ENCODE measurements at regions not wholly inside any gene's neighbourhood (a gene's known extent, or its start where the extent isn't known, plus 50 kb on each side); places are given as distances from the start of the nearest gene placed in this dataset.
"Not testable (repeated sequence)": the region's sequence is repeated elsewhere in the genome, so short reads cannot be mapped to it uniquely, and the experiment has no call there.

DNA sequence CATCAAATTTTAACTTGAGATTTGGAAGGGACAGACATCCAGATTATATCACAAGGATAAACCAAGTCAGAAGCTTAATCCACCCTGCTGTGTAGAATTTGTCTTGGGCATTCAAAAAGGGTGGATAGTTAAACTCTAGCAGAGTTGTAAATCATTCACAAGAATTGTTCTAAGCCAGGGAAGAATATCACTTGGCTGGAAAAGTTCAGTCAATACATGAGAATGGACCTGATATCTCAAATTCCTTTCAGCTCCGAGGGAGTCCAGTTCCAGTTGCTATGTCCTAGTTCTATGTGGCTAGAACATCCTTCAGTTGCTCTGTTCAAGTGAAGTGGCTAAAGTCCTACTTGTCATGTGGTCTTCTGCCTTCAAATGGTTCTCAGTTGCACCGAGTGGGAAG, 351.8 kb upstream of the JARID2 start:
- in situ Hi-C loops (cut with HindIII; ENCODE audit: low pct_unique_long_range_greater_than_20kb, low sequenced_read_pairs): no loop called here
- intact Hi-C loops (cut with micrococcal nuclease; ENCODE audit: unreplicated experiment): no loop called here
- Histone ChIP-seq H3K27ac (ENCODE audit: low read length) (no peak overlapping the region), H3K4me3 (ENCODE audit: low read depth in 2 of 2, low read length in 2 of 2) (no peak overlapping the region), H3K9me3 (ENCODE audit: control insufficient read depth, insufficient read depth, low read depth, low read length) (no peaks in the 10 kb centered on the region), H3K36me3 (ENCODE audit: control insufficient read depth, insufficient read depth, low read length) (no peaks in the 10 kb centered on the region), H3K27me3 (ENCODE audit: control insufficient read depth, insufficient read depth, low read length) (no peaks in the 10 kb centered on the region), H3K4me1 (ENCODE audit: control insufficient read depth, insufficient read depth, low read length) (no peaks in the 10 kb centered on the region)
- ChIA-PET POLR2A (interaction anchor here (0.5 kb wide), 1 partner anchor 86 kb away, joined by 3 read pairs; no protein-coding TSS in a partner anchor), CTCF (no interaction called here)
- no peak for ATAC-seq
- no peak for TF ChIP-seq POLR2AphosphoS5 (IDR thresholded peaks at IDR 0.05; ENCODE audit: low read depth, low read length)
- TF ChIP-seq SIN3A (IDR thresholded peaks at IDR 0.05; ENCODE audit: borderline replicate concordance, insufficient read depth, low read depth, low read length): no peak
- TF ChIP-seq, protein P1, sequence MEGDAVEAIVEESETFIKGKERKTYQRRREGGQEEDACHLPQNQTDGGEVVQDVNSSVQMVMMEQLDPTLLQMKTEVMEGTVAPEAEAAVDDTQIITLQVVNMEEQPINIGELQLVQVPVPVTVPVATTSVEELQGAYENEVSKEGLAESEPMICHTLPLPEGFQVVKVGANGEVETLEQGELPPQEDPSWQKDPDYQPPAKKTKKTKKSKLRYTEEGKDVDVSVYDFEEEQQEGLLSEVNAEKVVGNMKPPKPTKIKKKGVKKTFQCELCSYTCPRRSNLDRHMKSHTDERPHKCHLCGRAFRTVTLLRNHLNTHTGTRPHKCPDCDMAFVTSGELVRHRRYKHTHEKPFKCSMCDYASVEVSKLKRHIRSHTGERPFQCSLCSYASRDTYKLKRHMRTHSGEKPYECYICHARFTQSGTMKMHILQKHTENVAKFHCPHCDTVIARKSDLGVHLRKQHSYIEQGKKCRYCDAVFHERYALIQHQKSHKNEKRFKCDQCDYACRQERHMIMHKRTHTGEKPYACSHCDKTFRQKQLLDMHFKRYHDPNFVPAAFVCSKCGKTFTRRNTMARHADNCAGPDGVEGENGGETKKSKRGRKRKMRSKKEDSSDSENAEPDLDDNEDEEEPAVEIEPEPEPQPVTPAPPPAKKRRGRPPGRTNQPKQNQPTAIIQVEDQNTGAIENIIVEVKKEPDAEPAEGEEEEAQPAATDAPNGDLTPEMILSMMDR (IDR thresholded peaks at IDR 0.05): no peak
- TF ChIP-seq, protein P2, sequence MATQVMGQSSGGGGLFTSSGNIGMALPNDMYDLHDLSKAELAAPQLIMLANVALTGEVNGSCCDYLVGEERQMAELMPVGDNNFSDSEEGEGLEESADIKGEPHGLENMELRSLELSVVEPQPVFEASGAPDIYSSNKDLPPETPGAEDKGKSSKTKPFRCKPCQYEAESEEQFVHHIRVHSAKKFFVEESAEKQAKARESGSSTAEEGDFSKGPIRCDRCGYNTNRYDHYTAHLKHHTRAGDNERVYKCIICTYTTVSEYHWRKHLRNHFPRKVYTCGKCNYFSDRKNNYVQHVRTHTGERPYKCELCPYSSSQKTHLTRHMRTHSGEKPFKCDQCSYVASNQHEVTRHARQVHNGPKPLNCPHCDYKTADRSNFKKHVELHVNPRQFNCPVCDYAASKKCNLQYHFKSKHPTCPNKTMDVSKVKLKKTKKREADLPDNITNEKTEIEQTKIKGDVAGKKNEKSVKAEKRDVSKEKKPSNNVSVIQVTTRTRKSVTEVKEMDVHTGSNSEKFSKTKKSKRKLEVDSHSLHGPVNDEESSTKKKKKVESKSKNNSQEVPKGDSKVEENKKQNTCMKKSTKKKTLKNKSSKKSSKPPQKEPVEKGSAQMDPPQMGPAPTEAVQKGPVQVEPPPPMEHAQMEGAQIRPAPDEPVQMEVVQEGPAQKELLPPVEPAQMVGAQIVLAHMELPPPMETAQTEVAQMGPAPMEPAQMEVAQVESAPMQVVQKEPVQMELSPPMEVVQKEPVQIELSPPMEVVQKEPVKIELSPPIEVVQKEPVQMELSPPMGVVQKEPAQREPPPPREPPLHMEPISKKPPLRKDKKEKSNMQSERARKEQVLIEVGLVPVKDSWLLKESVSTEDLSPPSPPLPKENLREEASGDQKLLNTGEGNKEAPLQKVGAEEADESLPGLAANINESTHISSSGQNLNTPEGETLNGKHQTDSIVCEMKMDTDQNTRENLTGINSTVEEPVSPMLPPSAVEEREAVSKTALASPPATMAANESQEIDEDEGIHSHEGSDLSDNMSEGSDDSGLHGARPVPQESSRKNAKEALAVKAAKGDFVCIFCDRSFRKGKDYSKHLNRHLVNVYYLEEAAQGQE (IDR thresholded peaks at IDR 0.05; ENCODE audit: insufficient read depth in 1 of 2, low read depth in 2 of 2, low read length in 1 of 2): no peak
- no peak for TF ChIP-seq TCF7L2 (IDR thresholded peaks at IDR 0.05; ENCODE audit: low read depth, low read length)
- no TSS peak for BruUV-seq (replicated peaks)
- no peak for DNase-seq (ENCODE audit: low read depth, low spot score)

DNA sequence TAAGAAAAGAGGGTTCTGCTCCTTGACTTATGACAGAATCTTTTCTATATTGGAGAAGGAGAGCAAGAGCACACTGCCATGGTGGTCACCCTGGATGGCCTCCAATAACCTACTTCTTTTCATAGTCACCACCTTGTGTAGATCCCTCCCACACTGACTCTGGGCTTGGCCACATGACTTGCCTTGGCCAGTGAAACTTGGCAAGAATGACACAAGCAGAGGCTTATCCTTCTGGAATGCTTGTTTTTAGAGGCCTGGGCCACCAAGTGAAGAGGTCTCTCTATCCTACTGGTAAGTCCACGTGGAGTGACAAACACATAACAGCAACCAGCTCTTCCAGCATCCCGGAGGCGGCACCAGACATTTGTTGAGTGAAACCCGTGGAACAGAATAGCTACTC, 349.4 kb upstream of the JARID2 start:
- DNase-seq (ENCODE audit: low read depth, low spot score) (no peak), ATAC-seq (no peak)
- ChIA-PET POLR2A (no interaction called here), CTCF (no interaction called here)
- no peak for TF ChIP-seq SIN3A (IDR thresholded peaks at IDR 0.05; ENCODE audit: borderline replicate concordance, insufficient read depth, low read depth, low read length)
- Histone ChIP-seq H3K4me1 (ENCODE audit: control insufficient read depth, insufficient read depth, low read length) (no peaks in the 10 kb centered on the region), H3K27ac (ENCODE audit: low read length) (no peak overlapping the region), H3K36me3 (ENCODE audit: control insufficient read depth, insufficient read depth, low read length) (no peaks in the 10 kb centered on the region), H3K9me3 (ENCODE audit: control insufficient read depth, insufficient read depth, low read depth, low read length) (no peaks in the 10 kb centered on the region), H3K4me3 (ENCODE audit: low read depth in 2 of 2, low read length in 2 of 2) (no peak overlapping the region), H3K27me3 (ENCODE audit: control insufficient read depth, insufficient read depth, low read length) (no peaks in the 10 kb centered on the region)
- intact Hi-C loops (cut with micrococcal nuclease; ENCODE audit: unreplicated experiment) (no loop called here), in situ Hi-C loops (cut with HindIII; ENCODE audit: low pct_unique_long_range_greater_than_20kb, low sequenced_read_pairs) (no loop called here)
- no TSS peak for BruUV-seq (replicated peaks)

DNA sequence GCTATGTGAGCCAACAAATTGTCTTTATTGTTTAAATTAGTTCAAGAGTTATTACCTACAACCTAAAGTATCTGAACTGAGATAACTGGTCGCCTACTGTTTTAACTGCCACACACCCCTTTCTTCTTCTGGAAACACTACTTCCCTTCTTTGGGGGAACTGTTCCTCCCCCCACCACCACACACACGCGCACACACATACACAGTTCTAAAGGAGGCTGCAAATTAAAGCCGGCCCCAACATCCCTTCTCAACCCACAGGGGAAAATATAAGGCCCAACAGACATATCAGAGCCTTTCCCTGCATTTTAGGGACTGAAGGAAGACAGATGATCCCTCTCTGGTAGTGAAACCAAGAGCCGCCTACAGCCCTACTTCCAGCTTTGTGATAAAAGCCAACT, 348.0 kb upstream of the JARID2 start:
- no peak overlapping the region for H3K4me3 ChIP-seq (ENCODE audit: low read depth in 2 of 2, low read length in 2 of 2)
- TF ChIP-seq, protein P1 (IDR thresholded peaks at IDR 0.05): no peak
- TF ChIP-seq POLR2AphosphoS5 (IDR thresholded peaks at IDR 0.05; ENCODE audit: low read depth, low read length) (no peak), TCF7L2 (IDR thresholded peaks at IDR 0.05; ENCODE audit: low read depth, low read length) (no peak), SIN3A (IDR thresholded peaks at IDR 0.05; ENCODE audit: borderline replicate concordance, insufficient read depth, low read depth, low read length) (no peak)
- TF ChIP-seq, protein P2 (IDR thresholded peaks at IDR 0.05; ENCODE audit: insufficient read depth in 1 of 2, low read depth in 2 of 2, low read length in 1 of 2): no peak
- H3K27me3 ChIP-seq (ENCODE audit: control insufficient read depth, insufficient read depth, low read length): no peaks in the 10 kb centered on the region
- H3K4me1 ChIP-seq (ENCODE audit: control insufficient read depth, insufficient read depth, low read length): no peaks in the 10 kb centered on the region
- ChIA-PET CTCF (no interaction called here), POLR2A (no interaction called here)
- ATAC-seq (no peak), DNase-seq (ENCODE audit: low read depth, low spot score) (no peak)
- no peak overlapping the region for H3K27ac ChIP-seq (ENCODE audit: low read length)
- no peaks in the 10 kb centered on the region for H3K9me3 ChIP-seq (ENCODE audit: control insufficient read depth, insufficient read depth, low read depth, low read length)
- in situ Hi-C loops (cut with HindIII; ENCODE audit: low pct_unique_long_range_greater_than_20kb, low sequenced_read_pairs): no loop called here
- intact Hi-C loops (cut with micrococcal nuclease; ENCODE audit: unreplicated experiment): no loop called here
- no TSS peak for BruUV-seq (replicated peaks)
- no peaks in the 10 kb centered on the region for H3K36me3 ChIP-seq (ENCODE audit: control insufficient read depth, insufficient read depth, low read length)

DNA sequence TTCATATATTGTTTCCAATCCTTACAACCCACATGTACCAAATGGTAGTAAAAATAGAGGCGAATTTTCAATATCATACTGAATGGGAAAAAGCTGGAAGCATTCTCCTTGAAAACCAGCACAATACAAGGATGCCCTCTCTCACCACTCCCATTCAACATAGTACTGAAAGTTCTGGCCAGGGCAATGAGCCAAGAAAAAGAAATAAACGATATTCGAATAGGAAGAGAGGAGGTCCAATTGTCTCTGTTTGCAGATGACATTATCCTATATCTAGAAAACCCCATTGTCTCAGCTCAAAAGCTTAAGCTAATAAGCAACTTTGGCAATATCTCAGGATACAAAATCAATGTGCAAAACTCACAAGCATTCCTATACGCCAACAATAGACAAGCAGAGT, 346.4 kb upstream of the JARID2 start:
- POLR2A ChIA-PET; H3K4me1 ChIP-seq (ENCODE audit: control insufficient read depth, insufficient read depth, low read length); H3K27ac ChIP-seq (ENCODE audit: low read length); H3K9me3 ChIP-seq (ENCODE audit: control insufficient read depth, insufficient read depth, low read depth, low read length); BruUV-seq (replicated peaks); H3K36me3 ChIP-seq (ENCODE audit: control insufficient read depth, insufficient read depth, low read length); DNase-seq (ENCODE audit: low read depth, low spot score); CTCF ChIA-PET; in situ Hi-C loops (cut with HindIII; ENCODE audit: low pct_unique_long_range_greater_than_20kb, low sequenced_read_pairs); H3K4me3 ChIP-seq (ENCODE audit: low read depth in 2 of 2, low read length in 2 of 2); ATAC-seq; H3K27me3 ChIP-seq (ENCODE audit: control insufficient read depth, insufficient read depth, low read length); intact Hi-C loops (cut with micrococcal nuclease; ENCODE audit: unreplicated experiment): not testable (repeated sequence)
